ENCODE measurements at regions not wholly inside any gene's neighbourhood (a gene's known extent, or its start where the extent isn't known, plus 50 kb on each side); places are given as distances from the start of the nearest gene placed in this dataset.

DNA sequence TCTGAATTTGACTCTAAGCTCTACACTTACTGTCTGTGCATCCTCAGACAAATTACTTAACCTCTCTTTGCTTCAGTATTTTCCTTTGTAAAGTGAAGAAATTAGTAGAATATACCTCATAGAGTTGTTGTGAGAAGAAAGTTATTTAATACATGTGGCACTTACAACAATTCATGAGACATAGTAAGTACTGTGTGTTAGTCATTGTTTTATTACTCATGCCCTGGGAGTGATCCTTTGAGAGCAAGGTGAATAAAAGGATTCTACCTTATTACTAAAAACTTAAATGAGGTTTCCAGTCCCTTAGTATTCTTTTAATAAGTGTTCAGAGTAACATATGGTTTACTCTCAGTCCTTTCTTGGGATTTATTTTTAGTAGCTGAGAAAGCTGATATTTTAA is 233.6 kb upstream of the MAP3K7 start:
- no peak for TF ChIP-seq EZH2 (IDR thresholded peaks at IDR 0.05; ENCODE audit: low read depth)
- TF ChIP-seq, protein P1, sequence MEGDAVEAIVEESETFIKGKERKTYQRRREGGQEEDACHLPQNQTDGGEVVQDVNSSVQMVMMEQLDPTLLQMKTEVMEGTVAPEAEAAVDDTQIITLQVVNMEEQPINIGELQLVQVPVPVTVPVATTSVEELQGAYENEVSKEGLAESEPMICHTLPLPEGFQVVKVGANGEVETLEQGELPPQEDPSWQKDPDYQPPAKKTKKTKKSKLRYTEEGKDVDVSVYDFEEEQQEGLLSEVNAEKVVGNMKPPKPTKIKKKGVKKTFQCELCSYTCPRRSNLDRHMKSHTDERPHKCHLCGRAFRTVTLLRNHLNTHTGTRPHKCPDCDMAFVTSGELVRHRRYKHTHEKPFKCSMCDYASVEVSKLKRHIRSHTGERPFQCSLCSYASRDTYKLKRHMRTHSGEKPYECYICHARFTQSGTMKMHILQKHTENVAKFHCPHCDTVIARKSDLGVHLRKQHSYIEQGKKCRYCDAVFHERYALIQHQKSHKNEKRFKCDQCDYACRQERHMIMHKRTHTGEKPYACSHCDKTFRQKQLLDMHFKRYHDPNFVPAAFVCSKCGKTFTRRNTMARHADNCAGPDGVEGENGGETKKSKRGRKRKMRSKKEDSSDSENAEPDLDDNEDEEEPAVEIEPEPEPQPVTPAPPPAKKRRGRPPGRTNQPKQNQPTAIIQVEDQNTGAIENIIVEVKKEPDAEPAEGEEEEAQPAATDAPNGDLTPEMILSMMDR (conservative IDR thresholded peaks at IDR 0.05), result no peak
